H4 (cell line): ENCODE measurements at regions not wholly inside any gene's neighbourhood (a gene's known extent, or its start where the extent isn't known, plus 50 kb on each side); places are given as distances from the start of the nearest gene placed in this dataset.
A peak's percentile ranks its signal among the peaks of the same experiment; 100 is the strongest.
"Not testable (repeated sequence)": the region's sequence is repeated elsewhere in the genome, so short reads cannot be mapped to it uniquely, and the experiment has no call there.

ENCODE experiments used
- DNase-seq: peaks from one replicate; pipeline ENCODE4 v3.0.0-alpha.2; 2015; ENCODE audit warnings: low spot score

GRCh38 chr18:30828700-30829099 is 213.8 kb downstream of the DSC3 start:
- DNase-seq: no peak

- DNase-seq: no peak
Observed at GRCh38 chr18:30819619-30820018, 222.9 kb downstream of the DSC3 start.

- peak; percentile 81 for DNase-seq
Observed at GRCh38 chr18:30814446-30814845, 228.1 kb downstream of the DSC3 start.

- DNase-seq: no peak
Observed at GRCh38 chr18:30811580-30811979, 231.0 kb downstream of the DSC3 start.

GRCh38 chr18:30810580-30810979 is 232.0 kb downstream of the DSC3 start:
- no peak for DNase-seq

- DNase-seq: no peak
Observed at GRCh38 chr18:30806823-30807222, 235.7 kb downstream of the DSC3 start.

GRCh38 chr18:30800800-30801199 is 241.7 kb downstream of the DSC3 start:
- DNase-seq: no peak

- DNase-seq: no peak
Observed at GRCh38 chr18:30792051-30792450, 250.5 kb downstream of the DSC3 start.

- not testable (repeated sequence) for DNase-seq
Observed at GRCh38 chr18:30788411-30788991, 254.0 kb downstream of the DSC3 start.

GRCh38 chr18:30787410-30787809 is 255.1 kb downstream of the DSC3 start:
- no peak for DNase-seq

GRCh38 chr18:30781601-30782000 is 260.9 kb downstream of the DSC3 start:
- DNase-seq: no peak

- no peak for DNase-seq
Observed at GRCh38 chr18:30775629-30776028, 266.9 kb downstream of the DSC3 start.

- DNase-seq: not testable (repeated sequence)
Observed at GRCh38 chr18:30772170-30772569, 270.4 kb downstream of the DSC3 start.

GRCh38 chr18:30766053-30766452 is 276.5 kb downstream of the DSC3 start:
- DNase-seq: no peak

GRCh38 chr18:30765247-30765646 is 277.3 kb downstream of the DSC3 start:
- DNase-seq: no peak

- DNase-seq: no peak
Observed at GRCh38 chr18:30763902-30764350, 278.6 kb downstream of the DSC3 start.

- DNase-seq: no peak
Observed at GRCh38 chr18:30754846-30755245, 287.7 kb downstream of the DSC3 start.

- no peak for DNase-seq
Observed at GRCh38 chr18:30748541-30748940, 294.0 kb downstream of the DSC3 start.

GRCh38 chr18:30746224-30746623 is 296.3 kb downstream of the DSC3 start:
- DNase-seq: no peak

GRCh38 chr18:30743033-30743432 is 299.5 kb downstream of the DSC3 start:
- no peak for DNase-seq

GRCh38 chr18:30730915-30731314 is 311.6 kb downstream of the DSC3 start:
- DNase-seq: no peak

- DNase-seq: no peak
Observed at GRCh38 chr18:30727849-30728248, 314.7 kb downstream of the DSC3 start.

- no peak for DNase-seq
Observed at GRCh38 chr18:30713299-30713698, 329.2 kb downstream of the DSC3 start.

GRCh38 chr18:30712383-30712782 is 330.2 kb downstream of the DSC3 start:
- DNase-seq: no peak
